HG02970 (cell line): ENCODE measurements at regions not wholly inside any gene's neighbourhood (a gene's known extent, or its start where the extent isn't known, plus 50 kb on each side); places are given as distances from the start of the nearest gene placed in this dataset.

ENCODE experiments used
- ATAC-seq: cut with Tn5 transposase; IDR thresholded peaks from one replicate; pipeline ENCODE4 v1.9.1; 2021; ENCODE audit warnings: mild to moderate bottlenecking, moderate library complexity, moderate number of reproducible peaks; ENCODE audit not compliant: unreplicated experiment, low FRiP score

DNA sequence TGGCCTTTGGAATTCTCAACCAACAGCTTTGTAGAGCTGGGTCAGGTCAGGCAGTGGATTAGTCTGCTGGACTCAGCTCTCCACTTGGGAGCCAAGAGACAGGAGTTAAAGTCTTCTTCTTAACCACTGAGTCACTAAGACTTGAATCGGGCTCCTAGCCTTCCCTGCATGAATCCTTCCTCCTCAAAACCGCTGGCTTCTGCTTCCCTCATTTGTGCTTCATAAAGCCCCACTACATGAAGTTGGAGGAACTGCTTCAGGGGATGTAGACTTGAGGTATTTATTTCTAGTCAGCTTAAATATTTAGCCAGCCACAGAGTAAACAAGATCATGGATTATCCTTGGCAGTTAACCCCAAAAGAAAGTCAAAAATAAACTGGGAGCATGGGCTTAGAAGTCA is 536.3 kb upstream of the TNP1 start:
- ATAC-seq, result no peak

DNA sequence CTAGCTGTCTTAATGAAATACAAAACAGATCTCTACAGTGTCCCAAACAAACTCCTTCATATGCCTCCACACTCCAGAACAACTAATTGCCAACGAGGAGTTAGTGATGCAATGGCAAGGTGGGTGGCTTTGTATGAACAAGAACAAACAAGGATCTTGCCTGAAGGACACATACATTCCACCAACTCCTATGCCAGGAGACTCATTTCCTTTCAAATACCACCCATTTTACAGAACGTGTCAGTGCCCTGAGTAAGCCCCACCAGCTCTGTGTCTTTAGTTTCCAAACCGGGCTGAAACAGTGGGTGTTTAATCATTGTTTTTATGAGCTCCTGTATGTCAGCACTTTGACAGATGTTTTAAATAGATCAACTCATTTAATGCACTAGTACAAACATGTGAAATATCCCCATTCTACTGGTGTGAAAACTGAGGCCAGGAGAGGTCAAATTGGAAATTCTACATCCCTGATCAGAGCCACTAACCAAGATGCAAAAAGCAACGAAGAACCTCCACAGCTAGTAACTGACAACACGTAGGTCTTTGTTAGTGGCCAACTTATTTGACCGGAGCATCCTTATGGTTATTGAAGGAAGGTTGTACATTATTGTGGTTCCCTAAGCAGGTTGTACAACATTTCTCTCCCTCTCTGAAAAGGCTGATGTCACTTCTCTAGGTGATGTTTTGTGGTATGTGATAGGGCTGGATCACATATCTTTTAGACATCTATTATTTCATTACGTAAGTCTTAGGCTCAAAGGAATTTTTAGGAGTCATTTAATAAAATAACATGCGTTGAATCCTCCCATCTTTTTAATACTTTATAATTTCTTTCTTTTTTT is 534.9 kb upstream of the TNP1 start:
- no peak for ATAC-seq

DNA sequence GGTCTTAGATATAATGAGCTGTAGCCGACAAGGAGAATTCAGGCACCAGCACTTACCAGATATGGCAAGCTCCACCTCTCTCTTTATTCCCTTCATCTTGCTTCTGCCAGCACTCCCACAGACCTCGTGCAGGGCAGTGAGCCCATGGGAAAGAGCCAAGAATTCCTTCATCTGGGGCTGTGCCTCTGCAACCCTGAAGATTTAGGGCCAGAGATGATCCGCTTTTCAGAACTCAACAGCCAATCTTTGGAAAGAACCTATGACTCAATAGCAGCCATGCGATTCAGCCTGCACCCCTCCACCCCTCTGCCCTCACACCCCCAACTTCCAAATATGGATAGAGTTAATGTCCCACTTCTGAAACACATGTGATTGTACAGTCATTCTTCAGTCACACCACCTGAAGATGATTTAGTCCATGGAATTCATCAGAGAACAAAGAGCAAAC is 533.7 kb upstream of the TNP1 start:
- no peak for ATAC-seq

DNA sequence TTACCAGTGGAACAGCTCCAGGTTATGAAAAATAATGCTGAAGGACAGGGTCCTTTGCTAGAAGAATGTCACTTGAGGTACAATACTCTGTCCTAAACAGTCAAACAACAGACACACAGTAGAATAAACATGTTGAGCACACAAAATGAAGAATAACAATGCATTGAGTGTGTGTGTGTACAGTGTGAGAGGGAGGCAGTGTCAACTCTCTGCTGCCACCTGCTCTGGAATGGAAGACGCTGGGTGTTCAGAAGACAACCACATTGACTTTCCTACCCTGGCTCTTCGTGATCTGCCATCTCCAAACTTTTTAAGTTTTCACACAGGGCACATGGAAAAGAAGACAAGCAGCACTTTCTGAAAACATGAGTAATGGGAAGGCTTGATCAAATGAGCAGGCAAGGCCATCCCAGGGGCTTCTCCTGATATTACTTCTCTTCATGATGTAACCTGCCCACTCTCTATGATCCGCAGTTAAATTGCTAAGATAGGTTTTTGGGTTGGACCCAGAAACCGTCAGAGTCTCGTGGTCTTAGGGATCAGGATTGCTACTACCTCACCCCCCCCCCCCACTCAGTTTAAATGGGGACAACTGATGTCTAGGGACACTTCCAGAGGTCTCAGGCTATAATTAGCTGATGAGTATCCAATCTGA is 533.2 kb upstream of the TNP1 start:
- ATAC-seq, result no peak

DNA sequence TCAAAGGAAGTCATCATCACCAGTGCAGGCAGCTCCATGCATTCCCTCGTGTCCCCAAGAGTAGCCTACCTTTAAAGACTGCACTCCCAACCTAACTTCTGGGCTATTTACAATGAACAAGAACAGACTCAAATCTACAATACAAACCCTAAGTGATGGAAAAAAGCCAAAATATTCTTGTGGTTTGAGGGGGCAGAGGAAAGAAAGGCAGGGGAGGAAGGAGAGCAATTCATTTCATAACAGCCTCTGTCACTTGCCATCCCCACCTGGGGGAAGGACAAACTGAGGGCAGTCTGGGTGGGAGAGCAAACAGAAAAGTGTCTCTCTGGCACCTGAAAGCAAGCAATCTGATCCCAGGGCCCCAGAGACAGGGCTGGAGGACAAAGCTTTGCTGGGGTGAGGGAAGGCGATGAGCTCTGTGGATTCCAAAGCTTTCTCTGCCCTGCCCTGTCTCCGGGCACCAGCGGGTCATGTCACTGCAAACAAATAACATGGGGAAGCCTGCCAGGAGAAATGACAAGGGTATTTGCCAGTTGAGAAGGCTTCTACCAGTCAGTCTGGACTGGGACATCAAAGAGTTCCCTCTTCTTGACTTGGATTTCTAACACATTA is 528.0 kb upstream of the TNP1 start:
- no peak for ATAC-seq

DNA sequence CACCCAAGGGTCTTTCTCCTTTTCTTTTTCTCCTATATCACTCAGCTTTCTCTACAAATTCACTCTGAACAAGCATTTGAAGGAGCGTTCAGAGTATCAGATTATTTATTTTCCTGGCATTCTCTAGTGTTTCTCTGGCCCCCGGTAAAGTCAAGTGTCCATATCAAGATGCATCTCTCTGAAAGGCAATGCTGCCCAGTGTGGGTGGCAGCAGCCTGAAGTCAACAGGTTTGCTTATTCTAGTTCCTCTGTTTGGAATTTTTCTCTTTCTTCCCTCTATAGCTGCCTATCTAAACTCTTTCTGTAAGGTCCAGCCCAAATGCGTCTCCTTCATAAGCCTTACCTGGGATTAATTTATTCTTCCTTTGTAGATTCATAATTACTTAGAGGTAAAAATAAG is 526.2 kb upstream of the TNP1 start:
- ATAC-seq, result no peak

DNA sequence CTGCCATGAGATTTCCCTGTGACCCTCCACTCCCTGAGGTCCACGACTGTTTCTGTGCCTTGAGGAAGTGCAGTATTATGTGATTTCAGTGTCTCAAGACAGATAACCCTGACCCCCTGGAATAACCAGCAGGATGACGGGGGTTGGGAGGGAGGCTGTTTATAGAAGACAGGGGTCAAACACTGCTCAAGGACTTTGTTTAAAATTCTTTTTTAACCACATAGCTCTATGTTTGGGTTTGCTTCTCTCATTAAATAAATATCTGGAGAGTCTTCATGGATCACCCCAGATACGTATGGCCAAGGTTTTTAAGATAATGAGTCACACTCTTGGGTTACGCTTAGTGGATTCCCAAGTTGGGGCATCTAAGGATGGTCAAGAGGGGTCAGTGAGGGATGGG is 523.8 kb upstream of the TNP1 start:
- no peak for ATAC-seq

DNA sequence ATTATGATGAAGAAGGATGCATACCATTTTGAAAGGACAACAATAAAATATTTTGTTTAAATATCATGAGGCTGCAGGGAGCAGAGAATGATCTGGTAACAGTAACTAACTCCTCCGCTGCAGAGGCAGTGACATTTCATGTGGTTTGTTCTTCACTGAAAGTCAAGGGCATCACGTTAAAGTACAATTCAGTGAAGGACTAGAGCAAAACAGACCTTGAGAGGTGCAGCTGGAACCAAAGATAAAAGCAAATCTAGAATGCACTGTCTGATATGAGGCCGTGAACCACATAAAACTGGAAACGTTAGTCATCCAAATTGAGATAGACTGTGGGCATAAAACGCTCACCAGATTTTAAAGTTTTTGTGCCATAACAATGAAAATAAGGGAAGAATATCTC is 522.9 kb upstream of the TNP1 start:
- ATAC-seq, result no peak

DNA sequence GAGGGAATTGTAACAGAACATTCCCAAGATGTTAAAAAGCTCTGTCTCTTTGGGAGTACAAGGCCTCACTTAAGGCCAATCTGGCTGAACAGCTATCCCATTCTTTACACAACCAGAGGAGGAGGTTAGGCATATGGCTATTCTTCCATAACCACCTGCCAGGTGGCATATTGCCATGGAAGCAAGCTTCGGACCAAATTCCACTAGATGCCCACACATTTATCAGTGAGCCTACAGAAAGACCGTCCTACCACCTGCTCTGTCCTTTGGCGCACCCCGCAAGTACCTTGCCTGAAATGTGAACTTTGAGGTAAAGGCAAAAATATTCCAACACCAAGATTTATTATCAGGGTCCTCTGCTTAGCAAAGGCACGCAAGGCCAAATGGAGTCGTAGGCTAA is 519.9 kb upstream of the TNP1 start:
- no peak for ATAC-seq

DNA sequence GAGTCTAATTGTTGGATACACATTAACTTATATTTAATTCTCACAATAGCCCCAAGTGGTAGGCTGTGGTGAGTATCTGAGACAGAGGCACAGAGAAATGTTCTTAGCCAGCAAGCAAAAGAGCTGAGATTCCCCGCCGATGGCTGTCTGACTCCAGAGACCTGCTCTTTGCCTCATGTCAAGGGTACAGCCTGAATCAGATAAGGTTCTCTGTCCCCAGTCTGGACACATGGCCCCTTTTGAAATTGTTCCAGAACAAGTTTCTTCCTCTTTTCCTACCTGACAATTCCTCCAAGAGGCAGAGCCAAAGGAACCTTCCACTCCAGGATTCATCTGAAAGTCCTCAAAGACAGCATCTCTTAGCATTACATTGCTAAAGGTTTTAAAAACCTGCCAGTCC is 512.9 kb upstream of the TNP1 start:
- no peak for ATAC-seq

DNA sequence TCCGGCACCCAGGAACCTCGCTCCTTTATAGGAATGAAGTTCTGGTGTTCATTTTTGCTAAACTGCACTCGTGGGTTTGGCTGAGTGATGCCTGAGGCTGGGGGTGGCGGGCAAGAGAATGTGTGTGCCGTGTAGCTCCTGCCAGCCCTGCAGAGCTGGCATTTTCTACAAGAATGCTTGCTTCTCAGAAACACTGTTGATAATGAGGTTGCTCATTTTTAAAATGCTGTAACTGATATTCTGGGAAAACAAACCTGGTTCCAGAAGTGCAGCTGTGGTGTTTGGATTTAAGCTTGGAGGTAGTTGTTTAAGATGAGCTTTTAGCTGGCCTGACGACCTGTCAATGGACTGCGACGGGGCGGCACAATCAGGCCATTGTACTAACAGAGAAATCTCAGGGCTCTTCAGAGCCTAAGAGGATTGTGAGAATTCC is 511.9 kb upstream of the TNP1 start:
- no peak for ATAC-seq

DNA sequence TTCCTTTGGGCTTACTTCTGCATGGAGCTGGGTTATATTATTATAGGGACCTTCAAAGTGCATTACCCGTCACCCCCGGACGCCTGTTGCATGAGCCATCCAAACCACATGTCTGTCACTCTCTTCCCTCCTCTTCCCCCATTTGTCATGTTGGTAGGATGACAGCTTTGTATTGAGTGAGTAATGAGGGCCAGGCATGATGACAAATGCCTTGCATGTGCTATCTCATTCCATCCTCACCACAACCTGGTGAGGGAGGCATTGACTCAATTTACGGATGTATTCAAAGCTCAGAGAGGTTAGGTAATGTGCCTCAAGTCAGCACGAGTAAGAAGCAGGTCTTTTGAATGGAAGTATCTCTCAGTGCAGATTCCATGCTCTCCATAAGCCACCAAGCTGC is 510.5 kb upstream of the TNP1 start:
- ATAC-seq, result no peak

DNA sequence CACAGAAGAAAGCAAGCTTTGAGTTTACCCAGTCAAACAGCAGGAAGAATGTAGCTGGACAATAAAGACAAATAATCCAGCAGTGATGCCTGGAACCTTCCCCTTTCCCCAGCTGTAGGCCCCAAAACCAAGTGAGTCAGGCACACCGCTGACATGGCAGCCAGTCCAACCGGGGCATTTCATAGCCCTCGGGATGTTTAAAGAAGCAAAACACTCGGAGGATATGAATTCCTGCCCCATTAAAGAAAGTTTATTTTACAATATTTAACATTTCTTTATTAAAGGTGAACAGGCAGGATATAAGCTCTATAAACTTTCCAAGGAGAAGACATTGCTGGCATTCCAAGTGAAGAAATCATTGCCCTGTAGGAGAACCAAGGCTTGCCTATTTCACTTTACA is 507.6 kb upstream of the TNP1 start:
- no peak for ATAC-seq

DNA sequence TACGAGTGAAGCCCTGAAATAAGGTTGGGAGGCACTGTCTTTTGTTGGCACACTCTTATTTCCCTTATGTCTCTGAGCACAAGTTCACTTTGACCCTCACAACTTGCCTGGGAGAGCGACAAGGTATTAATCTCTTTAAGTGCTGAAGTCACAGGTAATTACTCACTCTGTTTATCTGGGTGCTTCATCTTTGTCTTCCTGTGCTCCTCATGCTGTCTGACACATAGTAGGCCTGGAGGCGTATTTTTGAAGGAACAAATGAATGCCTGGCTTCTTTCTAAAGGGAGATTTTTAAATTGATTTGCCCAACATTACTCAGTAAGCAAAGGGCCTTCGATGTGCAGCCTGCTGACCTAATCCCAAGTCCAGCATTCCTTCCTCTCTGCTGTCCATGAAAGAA is 507.1 kb upstream of the TNP1 start:
- ATAC-seq, result no peak

DNA sequence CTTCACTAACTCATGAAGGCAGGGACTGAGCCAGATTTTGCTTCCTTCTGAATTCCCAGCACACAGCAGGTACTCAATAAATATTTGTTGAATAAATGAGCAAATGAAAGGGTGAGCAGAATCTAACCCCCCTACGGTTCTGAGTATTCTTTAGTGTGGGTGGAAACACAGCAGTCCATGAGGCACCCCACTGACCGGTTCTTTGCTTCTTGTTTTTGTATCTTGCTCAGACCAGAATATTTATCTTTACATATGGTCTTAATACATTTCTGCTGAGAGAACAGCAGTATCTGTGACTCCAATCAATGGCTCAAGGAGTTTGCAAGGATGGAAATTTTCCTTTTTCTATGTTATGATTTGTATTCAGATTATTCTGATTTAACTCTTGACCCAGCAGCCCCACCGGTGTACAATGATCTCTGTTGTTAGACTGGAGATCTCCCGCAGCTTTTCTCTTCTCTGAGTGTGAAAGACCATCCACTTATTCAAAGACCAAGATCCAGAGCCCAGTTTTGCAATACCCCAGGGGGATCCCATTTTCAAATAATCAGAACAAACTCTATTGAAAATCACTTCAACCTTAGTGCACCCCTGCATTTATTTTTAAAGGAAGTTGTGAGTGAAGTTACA is 506.5 kb upstream of the TNP1 start:
- ATAC-seq, result no peak

DNA sequence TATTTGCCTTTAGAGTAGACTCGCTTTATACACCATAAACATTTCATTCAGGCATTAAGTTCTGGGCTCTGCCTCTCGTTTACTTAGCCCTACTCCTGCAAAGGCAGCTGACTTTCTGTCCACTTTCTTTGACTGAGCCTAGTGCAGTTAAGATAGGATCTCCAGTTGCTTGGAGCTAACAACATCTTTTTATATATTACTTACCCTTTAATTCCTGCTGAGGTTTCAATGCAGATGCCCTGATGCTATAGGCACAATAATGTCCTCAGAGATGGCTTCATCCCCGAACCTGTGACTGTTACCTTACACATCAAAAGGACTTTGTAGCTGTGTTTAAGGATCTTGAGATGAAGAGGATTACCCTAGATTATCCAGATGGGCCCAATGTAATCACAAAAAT is 505.8 kb upstream of the TNP1 start:
- no peak for ATAC-seq

DNA sequence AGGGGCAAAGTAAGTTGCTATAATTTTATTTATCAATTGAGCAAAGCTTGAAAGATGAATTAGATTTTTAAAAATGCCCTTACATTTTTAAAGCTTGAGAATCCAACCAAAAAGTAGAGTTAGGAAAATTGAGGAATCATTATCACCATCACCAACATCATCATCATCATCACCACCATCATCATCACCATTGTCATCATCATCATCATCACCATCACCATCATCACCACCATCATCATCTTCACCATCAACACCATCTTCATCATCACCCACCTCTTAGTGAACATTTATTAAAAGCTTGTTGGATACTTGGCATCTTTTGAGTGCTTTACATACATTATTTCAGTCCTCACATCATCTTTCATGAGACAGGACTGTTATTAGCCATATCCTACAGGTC is 504.4 kb upstream of the TNP1 start:
- no peak for ATAC-seq

DNA sequence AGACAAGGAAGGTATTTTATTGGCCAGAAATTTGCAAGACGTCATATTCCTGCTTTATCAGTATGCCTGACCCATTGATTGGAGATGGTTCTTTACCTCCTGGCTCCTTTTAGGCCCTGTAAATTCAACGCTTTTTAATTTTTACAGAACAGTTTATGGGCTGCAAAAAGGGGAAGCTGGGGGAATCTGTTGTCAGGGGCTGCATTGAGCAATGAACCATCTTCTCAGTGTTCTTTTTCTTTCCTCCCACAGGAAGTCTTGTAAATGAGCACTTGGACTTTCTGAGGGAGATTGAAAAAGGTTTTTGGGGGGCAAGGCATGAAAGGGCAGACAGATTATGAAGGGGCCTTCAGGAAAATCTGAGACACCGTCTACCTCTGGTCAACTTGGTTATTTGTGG is 503.6 kb upstream of the TNP1 start:
- ATAC-seq, result no peak

DNA sequence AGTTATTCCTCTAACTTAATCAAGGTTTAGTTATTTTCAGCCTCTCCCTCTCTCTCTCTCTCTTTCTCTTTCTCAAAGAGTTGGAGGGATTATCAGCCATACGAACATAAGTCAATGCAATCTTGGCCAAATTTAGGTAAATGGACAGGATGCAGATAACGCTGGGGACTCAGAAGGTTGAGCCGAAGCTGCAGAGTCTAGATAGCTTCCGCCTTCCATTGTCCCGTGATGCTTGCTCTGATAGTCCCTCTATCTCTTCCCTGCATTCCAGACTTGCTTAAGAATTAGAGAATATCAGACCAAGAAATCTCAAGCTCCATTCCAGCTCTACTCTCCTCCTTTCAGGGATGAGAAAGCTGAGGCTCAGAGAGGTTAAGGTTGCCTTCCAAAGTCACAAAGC is 502.8 kb upstream of the TNP1 start:
- ATAC-seq, result no peak

DNA sequence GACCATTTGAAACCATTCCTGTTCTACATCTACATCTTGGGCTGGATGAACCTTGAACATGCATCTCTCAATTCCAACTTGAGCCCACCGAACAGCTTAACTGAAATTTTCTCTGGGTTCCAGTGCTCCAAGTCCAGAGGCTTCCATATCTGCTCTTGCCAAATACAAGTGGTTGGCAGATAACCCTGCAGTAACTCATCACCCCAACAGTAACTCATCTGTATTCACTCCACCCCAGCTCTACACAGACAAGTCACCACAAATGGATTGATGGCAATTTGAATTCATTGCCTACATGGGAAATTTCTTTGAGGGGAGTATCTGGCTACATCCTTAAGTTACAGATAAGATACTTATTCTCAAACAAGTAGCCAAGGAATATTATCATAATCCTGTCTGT is 502.4 kb upstream of the TNP1 start:
- ATAC-seq, result no peak

DNA sequence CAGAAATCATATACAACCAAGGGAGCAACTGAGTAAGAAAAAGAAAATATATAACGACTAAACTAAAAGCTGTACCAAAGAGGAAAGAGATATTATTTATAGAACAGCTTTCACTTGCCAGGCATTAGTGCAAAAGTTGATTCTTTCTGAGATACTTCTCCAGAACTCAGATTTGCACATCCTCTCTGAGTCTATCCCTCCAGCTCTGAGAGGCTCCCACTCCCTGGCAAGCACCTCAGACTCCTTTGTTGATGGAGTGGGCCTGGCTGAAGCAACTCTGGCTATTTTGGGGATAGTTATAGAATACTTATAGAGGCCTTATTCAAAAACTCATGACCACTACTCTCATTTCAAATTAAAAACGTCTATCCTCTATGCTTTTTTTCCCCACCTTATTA is 501.6 kb upstream of the TNP1 start:
- no peak for ATAC-seq
